Tibial artery (tissue), 4 donors: ENCODE measurements at regions not wholly inside any gene's neighbourhood (a gene's known extent, or its start where the extent isn't known, plus 50 kb on each side); places are given as distances from the start of the nearest gene placed in this dataset.

Source experiments
- DNase-seq, 2 donors: peaks; one replicate each; pipeline ENCODE4 v3.0.0-alpha.2; 2019
- H3K27ac ChIP-seq, 2 donors: fragments of 200-600 bp; sonication (generic) in 1 of 2; 1 replicate in 1 of 2; 2 replicates in 1 of 2; pipeline ENCODE4 v1.5.1; 2018 to 2019; ENCODE audit warnings: mild to moderate bottlenecking in 1 of 2
- H3K27me3 ChIP-seq, 2 donors: fragments of 200-600 bp; sonication (generic) in 1 of 2; one replicate each; pipeline versions ENCODE4 v1.5.1 to v1.6.0; 2016 to 2019
- H3K36me3 ChIP-seq, 3 donors: fragments of 200-600 bp; sonication (generic) in 2 of 3; one replicate each; pipeline ENCODE4 v1.5.1; 2016 to 2019; ENCODE audit warnings: mild to moderate bottlenecking in 2 of 3
- H3K4me1 ChIP-seq, 4 donors: fragments of 200-600 bp; sonication (generic) in 2 of 4; 1 replicate in 3 of 4; 2 replicates in 1 of 4; pipeline ENCODE4 v1.5.1; 2016 to 2019
- H3K4me3 ChIP-seq, 2 donors: fragments of 200-600 bp; sonication (generic) in 1 of 2; 1 replicate in 1 of 2; 2 replicates in 1 of 2; pipeline ENCODE4 v1.5.1; 2018 to 2019; ENCODE audit warnings: mild to moderate bottlenecking in 2 of 2
- H3K9me3 ChIP-seq, 3 donors: fragments of 200-600 bp; sonication (generic) in 1 of 3; one replicate each; pipeline ENCODE4 v1.5.1; 2016 to 2019
- CTCF ChIP-seq, 2 experiments: fragments of 200-600 bp in 1 of 2; fragments of 450-650 bp in 1 of 2; IDR thresholded peaks; one replicate each; pipeline ENCODE4 v1.5.1; 2017 to 2019; ENCODE audit warnings: antibody characterized with exemption in 2 of 2, mild to moderate bottlenecking in 1 of 2, moderate library complexity in 1 of 2
- intact Hi-C: fragments of 100-400 bp; cut with DNase I; formaldehyde crosslinking; loops from one replicate; pipeline ENCODE4 v1.15.0; 2023; ENCODE audit warnings: low total_unique reads

- intact Hi-C loops: no loop called here
- no peaks in the 10 kb centered on the region for H3K27me3 ChIP-seq
- no peak for DNase-seq
- no peak overlapping the region for H3K27ac ChIP-seq
- H3K4me1 ChIP-seq: no peaks in the 10 kb centered on the region
- H3K36me3 ChIP-seq: no peaks in the 10 kb centered on the region
- TF ChIP-seq CTCF (IDR thresholded peaks at IDR 0.05): no peak
- H3K9me3 ChIP-seq: no peaks in the 10 kb centered on the region
- H3K4me3 ChIP-seq: no peak overlapping the region
These were observed 210.7 kb upstream of the RGMA start for GRCh38 chr15:93299675-93300074.

- DNase-seq: no peak
- Histone ChIP-seq H3K27me3 (no peaks in the 10 kb centered on the region), H3K4me3 (no peak overlapping the region), H3K9me3 (no peaks in the 10 kb centered on the region), H3K27ac (no peak overlapping the region), H3K36me3 (no peaks in the 10 kb centered on the region), H3K4me1 (no peaks in the 10 kb centered on the region)
- no peak for TF ChIP-seq CTCF (IDR thresholded peaks at IDR 0.05)
- intact Hi-C loops: no loop called here
These were observed 209.9 kb upstream of the RGMA start for GRCh38 chr15:93298901-93299300.

GRCh38 chr15:93296759-93297500 lies 207.9 kb upstream of the RGMA start:
- no peak for TF ChIP-seq CTCF (IDR thresholded peaks at IDR 0.05)
- Histone ChIP-seq H3K36me3 (no peaks in the 10 kb centered on the region), H3K27ac (no peak overlapping the region), H3K4me3 (no peak overlapping the region), H3K9me3 (no peaks in the 10 kb centered on the region), H3K27me3 (no peaks in the 10 kb centered on the region), H3K4me1 (no peaks in the 10 kb centered on the region)
- intact Hi-C loops: no loop called here
- no peak for DNase-seq

- no peak overlapping the region for H3K27ac ChIP-seq
- DNase-seq: no peak
- H3K4me3 ChIP-seq: no peak overlapping the region
- H3K36me3 ChIP-seq: no peaks in the 10 kb centered on the region
- H3K27me3 ChIP-seq: no peaks in the 10 kb centered on the region
- H3K9me3 ChIP-seq: no peaks in the 10 kb centered on the region
- no peak for TF ChIP-seq CTCF (IDR thresholded peaks at IDR 0.05)
- no peaks in the 10 kb centered on the region for H3K4me1 ChIP-seq
- intact Hi-C loops: no loop called here
These were observed 205.9 kb upstream of the RGMA start for GRCh38 chr15:93294896-93295295.

- H3K27me3 ChIP-seq: no peaks in the 10 kb centered on the region
- no peaks in the 10 kb centered on the region for H3K36me3 ChIP-seq
- intact Hi-C loops: no loop called here
- H3K27ac ChIP-seq: no peak overlapping the region
- H3K4me3 ChIP-seq: no peak overlapping the region
- H3K9me3 ChIP-seq: no peaks in the 10 kb centered on the region
- TF ChIP-seq CTCF (IDR thresholded peaks at IDR 0.05): no peak
- no peak for DNase-seq
- no peaks in the 10 kb centered on the region for H3K4me1 ChIP-seq
These were observed 205.1 kb upstream of the RGMA start for GRCh38 chr15:93294066-93294465.

- no peak for DNase-seq
- Histone ChIP-seq H3K4me3 (no peak overlapping the region), H3K4me1 (no peaks in the 10 kb centered on the region), H3K27ac (no peak overlapping the region), H3K27me3 (no peaks in the 10 kb centered on the region), H3K9me3 (no peaks in the 10 kb centered on the region), H3K36me3 (no peaks in the 10 kb centered on the region)
- TF ChIP-seq CTCF (IDR thresholded peaks at IDR 0.05): no peak
- intact Hi-C loops: no loop called here
These were observed 202.4 kb upstream of the RGMA start for GRCh38 chr15:93291380-93291779.
